ENCODE measurements at regions not wholly inside any gene's neighbourhood (a gene's known extent, or its start where the extent isn't known, plus 50 kb on each side); places are given as distances from the start of the nearest gene placed in this dataset.
"Not testable (repeated sequence)": the region's sequence is repeated elsewhere in the genome, so short reads cannot be mapped to it uniquely, and the experiment has no call there.

DNA sequence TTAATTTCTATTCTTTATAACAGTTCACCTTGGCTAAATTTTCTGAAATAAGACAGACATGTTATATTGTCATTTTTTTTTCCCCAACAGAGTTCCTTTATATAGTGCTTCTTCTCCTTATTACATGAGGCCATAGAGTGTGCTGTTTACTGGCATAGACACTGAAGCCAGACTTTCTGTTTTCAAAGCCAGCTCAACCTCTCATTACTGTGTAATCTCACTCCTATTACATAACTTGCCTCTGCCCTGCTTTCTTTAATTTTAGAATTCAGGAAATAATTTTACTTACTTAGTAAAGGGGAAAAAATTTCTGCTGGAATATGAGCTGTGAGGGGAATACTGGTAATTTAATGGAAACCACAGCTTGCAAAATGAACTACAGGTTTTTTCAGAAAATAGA, 1380.4 kb downstream of the SLITRK1 start:
- H3K4me1 Mint-ChIP-seq (ENCODE audit: insufficient read depth, unreplicated experiment), result no peaks in the 10 kb centered on the region
- H3K36me3 Mint-ChIP-seq (ENCODE audit: insufficient read depth, unreplicated experiment), result no peaks in the 10 kb centered on the region
- H3K27ac Mint-ChIP-seq (ENCODE audit: low read depth, unreplicated experiment), result no peak overlapping the region
- ChIA-PET CTCF (interaction anchor here (2.1 kb wide), 1 partner anchor 20 kb away, joined by 4 read pairs; no protein-coding TSS in a partner anchor), POLR2A (no interaction called here)
- no peaks in the 10 kb centered on the region for H3K9me3 Mint-ChIP-seq (ENCODE audit: unreplicated experiment)
- H3K27me3 Mint-ChIP-seq (ENCODE audit: insufficient read depth, unreplicated experiment), result no peaks in the 10 kb centered on the region
- intact Hi-C loops (cut with micrococcal nuclease), result no loop called here
- H3K4me3 Mint-ChIP-seq (ENCODE audit: unreplicated experiment), result no peak overlapping the region
- BruUV-seq (replicated peaks), result no TSS peak
- TF ChIP-seq, protein P1, sequence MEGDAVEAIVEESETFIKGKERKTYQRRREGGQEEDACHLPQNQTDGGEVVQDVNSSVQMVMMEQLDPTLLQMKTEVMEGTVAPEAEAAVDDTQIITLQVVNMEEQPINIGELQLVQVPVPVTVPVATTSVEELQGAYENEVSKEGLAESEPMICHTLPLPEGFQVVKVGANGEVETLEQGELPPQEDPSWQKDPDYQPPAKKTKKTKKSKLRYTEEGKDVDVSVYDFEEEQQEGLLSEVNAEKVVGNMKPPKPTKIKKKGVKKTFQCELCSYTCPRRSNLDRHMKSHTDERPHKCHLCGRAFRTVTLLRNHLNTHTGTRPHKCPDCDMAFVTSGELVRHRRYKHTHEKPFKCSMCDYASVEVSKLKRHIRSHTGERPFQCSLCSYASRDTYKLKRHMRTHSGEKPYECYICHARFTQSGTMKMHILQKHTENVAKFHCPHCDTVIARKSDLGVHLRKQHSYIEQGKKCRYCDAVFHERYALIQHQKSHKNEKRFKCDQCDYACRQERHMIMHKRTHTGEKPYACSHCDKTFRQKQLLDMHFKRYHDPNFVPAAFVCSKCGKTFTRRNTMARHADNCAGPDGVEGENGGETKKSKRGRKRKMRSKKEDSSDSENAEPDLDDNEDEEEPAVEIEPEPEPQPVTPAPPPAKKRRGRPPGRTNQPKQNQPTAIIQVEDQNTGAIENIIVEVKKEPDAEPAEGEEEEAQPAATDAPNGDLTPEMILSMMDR (IDR thresholded peaks at IDR 0.05; ENCODE audit: unreplicated experiment), result no peak
- no peak for DNase-seq (ENCODE audit: unreplicated experiment)

DNA sequence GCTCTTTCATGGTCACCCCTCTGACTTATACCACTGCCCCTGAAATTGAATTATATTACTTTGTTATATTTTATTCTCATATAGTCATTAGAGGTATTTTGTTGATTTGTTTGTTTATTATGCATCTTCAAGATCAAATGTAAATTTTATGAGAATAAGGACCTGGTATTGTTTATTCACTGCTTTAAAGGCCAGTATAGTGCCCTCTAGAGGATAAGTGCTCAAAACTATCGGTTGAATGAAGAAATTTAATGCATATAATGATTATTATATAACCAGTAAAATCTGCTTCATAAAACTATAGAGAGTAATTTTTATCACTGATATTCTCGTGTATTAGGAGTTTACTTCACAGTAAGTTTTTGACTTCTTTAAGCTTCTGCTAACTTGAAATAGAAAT, 1401.9 kb downstream of the SLITRK1 start:
- Mint-ChIP-seq H3K4me3 (ENCODE audit: unreplicated experiment) (no peak overlapping the region), H3K36me3 (ENCODE audit: insufficient read depth, unreplicated experiment) (no peaks in the 10 kb centered on the region), H3K27ac (ENCODE audit: low read depth, unreplicated experiment) (no peak overlapping the region), H3K4me1 (ENCODE audit: insufficient read depth, unreplicated experiment) (no peaks in the 10 kb centered on the region), H3K9me3 (ENCODE audit: unreplicated experiment) (no peaks in the 10 kb centered on the region), H3K27me3 (ENCODE audit: insufficient read depth, unreplicated experiment) (no peaks in the 10 kb centered on the region)
- intact Hi-C loops (cut with micrococcal nuclease), result no loop called here
- no TSS peak for BruUV-seq (replicated peaks)
- POLR2A ChIA-PET, result no interaction called here
- no peak for DNase-seq (ENCODE audit: unreplicated experiment)
- TF ChIP-seq, protein P1 (IDR thresholded peaks at IDR 0.05; ENCODE audit: unreplicated experiment), result peak; percentile 18
- CTCF ChIA-PET, result interaction anchor here (0.6 to 1.9 kb wide), 5 partner anchors 9 to 1613 kb away, joined by 3 to 5 read pairs (median 3); no protein-coding TSS in a partner anchor

DNA sequence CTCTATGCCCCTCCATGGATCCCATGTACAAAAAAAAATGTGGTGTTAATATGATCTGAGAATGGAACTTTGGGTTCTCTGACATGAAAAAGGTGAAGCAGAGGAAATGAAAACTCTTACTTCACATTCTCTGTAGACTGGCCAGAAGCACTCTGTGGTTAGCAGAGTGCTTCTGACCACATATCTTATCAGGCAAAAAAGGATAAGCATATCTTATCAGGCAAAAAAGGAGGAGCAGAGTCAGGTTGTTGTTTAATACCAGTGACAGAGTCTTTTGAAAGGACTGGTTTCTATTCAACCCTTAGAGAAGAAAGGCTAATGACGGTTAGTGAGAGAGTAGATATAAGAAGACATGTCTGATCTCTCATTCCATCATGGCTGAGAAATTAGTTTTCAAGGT, 1404.8 kb downstream of the SLITRK1 start:
- POLR2A ChIA-PET, result no interaction called here
- Mint-ChIP-seq H3K27me3 (ENCODE audit: insufficient read depth, unreplicated experiment) (no peaks in the 10 kb centered on the region), H3K4me1 (ENCODE audit: insufficient read depth, unreplicated experiment) (no peaks in the 10 kb centered on the region), H3K27ac (ENCODE audit: low read depth, unreplicated experiment) (no peak overlapping the region), H3K36me3 (ENCODE audit: insufficient read depth, unreplicated experiment) (no peaks in the 10 kb centered on the region), H3K4me3 (ENCODE audit: unreplicated experiment) (no peak overlapping the region), H3K9me3 (ENCODE audit: unreplicated experiment) (no peaks in the 10 kb centered on the region)
- TF ChIP-seq, protein P1 (IDR thresholded peaks at IDR 0.05; ENCODE audit: unreplicated experiment), result no peak
- no TSS peak for BruUV-seq (replicated peaks)
- no peak for DNase-seq (ENCODE audit: unreplicated experiment)
- CTCF ChIA-PET, result interaction anchor here (1.2 kb wide), 1 partner anchor 12 kb away, joined by 3 read pairs; no protein-coding TSS in a partner anchor
- intact Hi-C loops (cut with micrococcal nuclease), result no loop called here

DNA sequence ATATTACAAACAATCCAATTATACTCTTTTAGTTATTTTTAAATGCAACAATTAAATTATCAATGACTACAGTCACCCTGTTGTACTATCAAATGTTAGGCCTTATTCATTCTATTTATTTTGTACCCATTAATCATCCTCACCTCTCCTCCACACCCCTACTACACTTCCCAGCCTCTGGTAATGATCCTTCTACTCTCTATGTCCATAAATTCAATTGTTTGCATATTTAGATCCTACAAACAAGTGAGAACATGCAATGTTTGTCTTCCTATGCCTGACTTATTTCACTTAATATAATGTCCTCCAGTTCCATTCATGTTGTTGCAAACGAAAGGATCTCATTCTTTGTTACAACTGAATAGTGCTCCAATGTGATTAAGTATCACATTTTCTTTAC, 1414.6 kb downstream of the SLITRK1 start:
- ChIA-PET CTCF (no interaction called here), POLR2A (no interaction called here)
- Mint-ChIP-seq H3K36me3 (ENCODE audit: insufficient read depth, unreplicated experiment) (no peaks in the 10 kb centered on the region), H3K4me3 (ENCODE audit: unreplicated experiment) (no peak overlapping the region), H3K27ac (ENCODE audit: low read depth, unreplicated experiment) (no peak overlapping the region), H3K4me1 (ENCODE audit: insufficient read depth, unreplicated experiment) (no peaks in the 10 kb centered on the region), H3K27me3 (ENCODE audit: insufficient read depth, unreplicated experiment) (no peaks in the 10 kb centered on the region), H3K9me3 (ENCODE audit: unreplicated experiment) (no peaks in the 10 kb centered on the region)
- no peak for DNase-seq (ENCODE audit: unreplicated experiment)
- intact Hi-C loops (cut with micrococcal nuclease), result no loop called here
- BruUV-seq (replicated peaks), result no TSS peak
- TF ChIP-seq, protein P1 (IDR thresholded peaks at IDR 0.05; ENCODE audit: unreplicated experiment), result no peak

DNA sequence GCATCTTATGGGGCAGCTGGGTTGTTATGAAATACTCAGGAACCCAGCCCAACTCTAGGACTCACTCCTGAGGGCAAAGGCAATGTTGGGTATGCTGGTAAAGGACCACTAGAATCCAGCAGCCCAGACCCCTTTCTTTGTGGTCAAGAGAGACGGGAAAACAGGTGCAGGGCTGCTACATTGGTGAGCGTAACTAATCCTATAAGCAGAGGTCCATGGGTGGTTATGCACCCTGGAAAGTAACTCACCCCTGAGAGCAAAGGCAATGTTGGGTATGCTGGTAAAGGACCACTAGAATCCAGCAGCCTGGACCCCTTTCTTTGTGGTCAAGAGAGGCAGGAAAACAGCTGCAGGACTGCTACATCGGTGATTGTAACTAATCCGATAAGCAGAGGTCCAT, 1422.7 kb downstream of the SLITRK1 start:
- CTCF ChIA-PET, result interaction anchor here (0.7 kb wide), 1 partner anchor 1066 kb away, joined by 3 read pairs; no protein-coding TSS in a partner anchor
- POLR2A ChIA-PET; intact Hi-C loops (cut with micrococcal nuclease); BruUV-seq (replicated peaks); DNase-seq (ENCODE audit: unreplicated experiment); H3K4me1 Mint-ChIP-seq (ENCODE audit: insufficient read depth, unreplicated experiment); H3K27me3 Mint-ChIP-seq (ENCODE audit: insufficient read depth, unreplicated experiment); H3K36me3 Mint-ChIP-seq (ENCODE audit: insufficient read depth, unreplicated experiment); H3K4me3 Mint-ChIP-seq (ENCODE audit: unreplicated experiment); H3K27ac Mint-ChIP-seq (ENCODE audit: low read depth, unreplicated experiment): not testable (repeated sequence)
- peaks cover 10% of the 10 kb centered on the region for H3K9me3 Mint-ChIP-seq (ENCODE audit: unreplicated experiment)
